Lower leg skin (tissue), 3 donors: ENCODE measurements at regions not wholly inside any gene's neighbourhood (a gene's known extent, or its start where the extent isn't known, plus 50 kb on each side); places are given as distances from the start of the nearest gene placed in this dataset.
"Not testable (repeated sequence)": the region's sequence is repeated elsewhere in the genome, so short reads cannot be mapped to it uniquely, and the experiment has no call there.

Experiments used
- POLR2A ChIP-seq, 2 donors: fragments of 450-650 bp; IDR thresholded peaks; one replicate each; pipeline ENCODE4 v1.6.1; 2016 to 2017; ENCODE audit warnings: antibody characterized with exemption in 2 of 2, mild to moderate bottlenecking in 1 of 2, moderate library complexity in 1 of 2
- TF ChIP-seq, protein P1 (sequence below), 3 donors: fragments of 450-650 bp; IDR thresholded peaks; one replicate each; pipeline ENCODE4 v1.5.1; 2016; ENCODE audit warnings: antibody characterized with exemption in 3 of 3, mild to moderate bottlenecking in 3 of 3, moderate library complexity in 2 of 3

DNA sequence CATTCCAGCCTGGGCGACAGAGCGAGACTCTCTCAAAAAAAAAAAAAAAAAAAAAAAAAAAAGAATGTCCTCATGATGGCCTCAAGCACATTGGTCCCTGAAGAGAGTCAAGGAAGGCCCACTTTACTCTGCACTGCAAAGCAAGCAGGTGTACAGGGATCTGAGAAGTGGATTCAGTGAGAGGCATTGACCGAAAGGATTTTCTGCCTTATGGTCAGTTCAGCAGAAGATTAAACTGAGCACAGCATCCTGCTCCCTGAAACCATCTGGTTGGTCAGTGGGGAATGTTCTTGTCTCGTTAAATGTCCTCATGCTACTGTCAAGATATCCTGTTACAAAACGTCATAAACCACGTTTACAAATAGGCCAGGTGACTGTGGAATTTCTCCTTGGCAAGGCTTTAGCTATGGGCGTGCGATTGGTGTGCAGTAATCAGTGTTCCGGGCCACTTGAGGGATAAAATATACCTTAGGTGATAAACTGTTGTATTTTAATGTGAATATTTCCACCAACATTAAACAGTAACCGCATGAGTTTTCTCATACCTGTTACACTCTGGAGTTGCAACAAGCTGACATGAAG lies 195.0 kb downstream of the ADRA2C start:
- TF ChIP-seq POLR2A (IDR thresholded peaks at IDR 0.05) = not testable (repeated sequence)
- TF ChIP-seq, protein P1, sequence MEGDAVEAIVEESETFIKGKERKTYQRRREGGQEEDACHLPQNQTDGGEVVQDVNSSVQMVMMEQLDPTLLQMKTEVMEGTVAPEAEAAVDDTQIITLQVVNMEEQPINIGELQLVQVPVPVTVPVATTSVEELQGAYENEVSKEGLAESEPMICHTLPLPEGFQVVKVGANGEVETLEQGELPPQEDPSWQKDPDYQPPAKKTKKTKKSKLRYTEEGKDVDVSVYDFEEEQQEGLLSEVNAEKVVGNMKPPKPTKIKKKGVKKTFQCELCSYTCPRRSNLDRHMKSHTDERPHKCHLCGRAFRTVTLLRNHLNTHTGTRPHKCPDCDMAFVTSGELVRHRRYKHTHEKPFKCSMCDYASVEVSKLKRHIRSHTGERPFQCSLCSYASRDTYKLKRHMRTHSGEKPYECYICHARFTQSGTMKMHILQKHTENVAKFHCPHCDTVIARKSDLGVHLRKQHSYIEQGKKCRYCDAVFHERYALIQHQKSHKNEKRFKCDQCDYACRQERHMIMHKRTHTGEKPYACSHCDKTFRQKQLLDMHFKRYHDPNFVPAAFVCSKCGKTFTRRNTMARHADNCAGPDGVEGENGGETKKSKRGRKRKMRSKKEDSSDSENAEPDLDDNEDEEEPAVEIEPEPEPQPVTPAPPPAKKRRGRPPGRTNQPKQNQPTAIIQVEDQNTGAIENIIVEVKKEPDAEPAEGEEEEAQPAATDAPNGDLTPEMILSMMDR (IDR thresholded peaks at IDR 0.05) = not testable (repeated sequence)
